ENCODE measurements at regions not wholly inside any gene's neighbourhood (a gene's known extent, or its start where the extent isn't known, plus 50 kb on each side); places are given as distances from the start of the nearest gene placed in this dataset.

GRCh38 chr5:42870882-42871418, 59.3 kb upstream of the SELENOP start:
- H3K4me3 ChIP-seq (ENCODE audit: extremely low read depth in 1 of 4, insufficient read depth in 2 of 4, low read depth in 3 of 4, low read length in 4 of 4), result no peak overlapping the region
- TF ChIP-seq RXRA (IDR thresholded peaks at IDR 0.05; ENCODE audit: insufficient read depth, low read depth, low read length) (no peak), SP4 (IDR thresholded peaks at IDR 0.05; ENCODE audit: low read length) (no peak), SP1 (IDR thresholded peaks at IDR 0.05; ENCODE audit: low read depth, low read length) (no peak)

More at GRCh38 chr5:42870882-42871418, 59.3 kb upstream of the SELENOP start:
- no peak overlapping the region for H4K91ac ChIP-seq (replicated peaks; ENCODE audit: insufficient read length, low read length)
- no peak overlapping the region for H3K23ac ChIP-seq (ENCODE audit: insufficient read length)
- no peaks in the 10 kb centered on the region for H3K36me3 ChIP-seq (ENCODE audit: control insufficient read depth in 2 of 4, insufficient read depth in 4 of 4, low read length in 3 of 4)
- H3K27me3 ChIP-seq (replicated peaks in 1 of 4; ENCODE audit: control insufficient read depth in 3 of 4, extremely low read depth in 1 of 4, insufficient read depth in 3 of 4, low read length in 3 of 4), result no peaks in the 10 kb centered on the region
- H3K79me2 ChIP-seq (ENCODE audit: control insufficient read depth in 1 of 2, insufficient read depth in 2 of 2, low read length in 2 of 2), result no peaks in the 10 kb centered on the region
- no peak overlapping the region; the same call in 1 of the 2 replicates for H4K8ac ChIP-seq (ENCODE audit: extremely low read depth, insufficient read depth, low read length)
- no peaks in the 10 kb centered on the region; a peak in 1 of 7 replicates for H3K4me1 ChIP-seq (replicated peaks in 1 of 4; ENCODE audit: control insufficient read depth in 3 of 4, insufficient read depth in 4 of 4, low read length in 3 of 4)
- H3K9ac ChIP-seq (replicated peaks in 1 of 4; ENCODE audit: extremely low read depth in 1 of 4, low read depth in 3 of 4, low read length in 3 of 4), result no peak overlapping the region
- 0 out of 2 replicates have a peak overlapping the region, but pooled peaks have one; percentile 70 for H2AFZ ChIP-seq (ENCODE audit: low read length)
- H2BK15ac ChIP-seq (ENCODE audit: low read length), result no peak overlapping the region
- H2AK5ac ChIP-seq (ENCODE audit: low read depth, low read length), result no peak overlapping the region
- ChIA-PET POLR2A (ENCODE audit: partially characterized antibody) (no interaction called here), CTCF (ENCODE audit: partially characterized antibody) (interaction anchor here (0.6 to 1.9 kb wide), 9 partner anchors 23 to 834 kb away, joined by 3 to 5 read pairs (median 3); no protein-coding TSS in a partner anchor)
- no peak overlapping the region for H2BK12ac ChIP-seq (ENCODE audit: low read depth, low read length)
- no peak overlapping the region for H3K14ac ChIP-seq (ENCODE audit: insufficient read length)
- WGBS, 2 experiments (ENCODE audit: extremely low coverage in 1 of 2, insufficient coverage in 1 of 2, insufficient read length in 1 of 2, insufficient replicate concordance in 2 of 2, low coverage in 1 of 2, low lambda C conversion rate in 2 of 2, missing lambda C conversion rate in 1 of 2), result 95% methylated on average over 4 of the region's 4 CpGs; no CpG with 5 or more reads in 1 of the 2 experiments
- H3K9me3 ChIP-seq (ENCODE audit: insufficient read depth in 2 of 2, low read depth in 1 of 2, low read length in 1 of 2), result no peaks in the 10 kb centered on the region
- DNase-seq (ENCODE audit: low read depth in 1 of 2, low spot score in 2 of 2) (no peak), FAIRE-seq (no peak)
- no peak overlapping the region for H3K27ac ChIP-seq (ENCODE audit: low read depth, low read length)
- H2BK20ac ChIP-seq (ENCODE audit: low read length), result no peak overlapping the region
- H4K20me1 ChIP-seq (replicated peaks in 1 of 2; ENCODE audit: control insufficient read depth in 1 of 2, insufficient read depth in 2 of 2, low read length in 2 of 2), result no peaks in the 10 kb centered on the region
- H3K4me2 ChIP-seq (ENCODE audit: insufficient read depth in 1 of 2, low read depth in 2 of 2, low read length in 2 of 2), result no peak overlapping the region
- no peak overlapping the region for H2BK5ac ChIP-seq (ENCODE audit: low read depth, low read length)
- H3K23me2 ChIP-seq (ENCODE audit: low read depth, low read length), result no peaks in the 10 kb centered on the region; the same call in 1 of the 2 replicates
- H3K79me1 ChIP-seq (ENCODE audit: low read depth, low read length), result no peaks in the 10 kb centered on the region
- H3K56ac ChIP-seq (replicated peaks; ENCODE audit: insufficient read length, low read depth, low read length), result no peak overlapping the region
- no peak overlapping the region for H2BK120ac ChIP-seq (replicated peaks; ENCODE audit: low read depth, low read length)
- no peak overlapping the region for H3K4ac ChIP-seq (replicated peaks; ENCODE audit: insufficient read length, low read depth, low read length)
- no peak overlapping the region for H3K18ac ChIP-seq (ENCODE audit: extremely low read depth, low read length)
- H4K5ac ChIP-seq (ENCODE audit: insufficient read length, low read depth, low read length), result no peak overlapping the region
